GM18909 (cell line): ENCODE measurements at regions not wholly inside any gene's neighbourhood (a gene's known extent, or its start where the extent isn't known, plus 50 kb on each side); places are given as distances from the start of the nearest gene placed in this dataset.

Experiments
- ATAC-seq: cut with Tn5 transposase; IDR thresholded peaks from one replicate; pipeline ENCODE4 v1.9.1; 2021; ENCODE audit warnings: mild to moderate bottlenecking; ENCODE audit not compliant: unreplicated experiment, poor library complexity

GRCh38 chr18:45548614-45549013, 66.7 kb upstream of the SLC14A2 start:
- no peak for ATAC-seq

GRCh38 chr18:45549290-45549689, 66.0 kb upstream of the SLC14A2 start:
- ATAC-seq, result no peak

- ATAC-seq, result no peak
These were observed 64.0 kb upstream of the SLC14A2 start for GRCh38 chr18:45551142-45551815.

GRCh38 chr18:45553723-45554388, 61.4 kb upstream of the SLC14A2 start:
- no peak for ATAC-seq

- ATAC-seq, result no peak
These were observed 60.9 kb upstream of the SLC14A2 start for GRCh38 chr18:45554389-45554737.

GRCh38 chr18:45556222-45556621, 59.1 kb upstream of the SLC14A2 start:
- ATAC-seq, result no peak

- no peak for ATAC-seq
These were observed 58.0 kb upstream of the SLC14A2 start for GRCh38 chr18:45557287-45557686.

GRCh38 chr18:45557779-45558178, 57.5 kb upstream of the SLC14A2 start:
- ATAC-seq, result no peak

- ATAC-seq, result no peak
These were observed 56.0 kb upstream of the SLC14A2 start for GRCh38 chr18:45559258-45559657.

- no peak for ATAC-seq
These were observed 54.4 kb upstream of the SLC14A2 start for GRCh38 chr18:45560870-45561269.

- no peak for ATAC-seq
These were observed 52.5 kb upstream of the SLC14A2 start for GRCh38 chr18:45562567-45563479.

GRCh38 chr18:45565280-45565970, 49.9 kb upstream of the SLC14A2 start:
- ATAC-seq, result no peak
